Activated CD4-positive, alpha-beta T cell treated with anti-CD3 and anti-CD28 coated beads for 36 hours (primary cell): ENCODE measurements at regions not wholly inside any gene's neighbourhood (a gene's known extent, or its start where the extent isn't known, plus 50 kb on each side); places are given as distances from the start of the nearest gene placed in this dataset.
"Not testable (repeated sequence)": the region's sequence is repeated elsewhere in the genome, so short reads cannot be mapped to it uniquely, and the experiment has no call there.

Experiments
- ATAC-seq: fragments of 200-7000 bp; cut with Tn5 transposase; one replicate; pipeline ENCODE4 v1.10.0; 2021; ENCODE audit warnings: mild to moderate bottlenecking, moderate library complexity
- CTCF ChIA-PET: fragments of 350-600 bp; sonication (Branson Sonifier 250); formaldehyde crosslinking; loops from one replicate; lab custom pipeline; 2021; ENCODE audit warnings: antibody characterized with exemption; lab: Charles Lee
- POLR2A ChIA-PET: fragments of 350-600 bp; sonication (Branson Sonifier 250); formaldehyde crosslinking; loops from one replicate; lab custom pipeline; 2021; ENCODE audit warnings: antibody characterized with exemption, inconsistent platforms; lab: Charles Lee
- DNase-seq: peaks from one replicate; pipeline ENCODE4 v3.0.0-alpha.2; 2020
- H3K27ac Mint-ChIP-seq: one replicate; pipeline ENCODE4 v1.8.0; 2021; ENCODE audit warnings: mixed read lengths
- H3K27me3 Mint-ChIP-seq: one replicate; pipeline ENCODE4 v1.8.0; 2021; ENCODE audit warnings: mixed read lengths
- H3K36me3 Mint-ChIP-seq: one replicate; pipeline ENCODE4 v1.8.0; 2021; ENCODE audit warnings: low read depth, mixed read lengths
- H3K4me1 Mint-ChIP-seq: one replicate; pipeline ENCODE4 v1.8.0; 2021; ENCODE audit warnings: mixed read lengths
- H3K4me3 Mint-ChIP-seq: one replicate; pipeline ENCODE4 v1.8.0; 2021; ENCODE audit warnings: mild to moderate bottlenecking, moderate library complexity, mixed read lengths
- H3K9me3 Mint-ChIP-seq: one replicate; pipeline ENCODE4 v1.8.0; 2021; ENCODE audit warnings: low read depth, mixed read lengths
- intact Hi-C, 2 experiments: fragments of 100-400 bp; cut with DNase I in 1 of 2; cut with micrococcal nuclease in 1 of 2; formaldehyde crosslinking; loops; one replicate each; pipeline versions ENCODE4 v1.14.2 to v1.15.1; 2022 to 2024; cut with DNase I, micrococcal nuclease

DNA sequence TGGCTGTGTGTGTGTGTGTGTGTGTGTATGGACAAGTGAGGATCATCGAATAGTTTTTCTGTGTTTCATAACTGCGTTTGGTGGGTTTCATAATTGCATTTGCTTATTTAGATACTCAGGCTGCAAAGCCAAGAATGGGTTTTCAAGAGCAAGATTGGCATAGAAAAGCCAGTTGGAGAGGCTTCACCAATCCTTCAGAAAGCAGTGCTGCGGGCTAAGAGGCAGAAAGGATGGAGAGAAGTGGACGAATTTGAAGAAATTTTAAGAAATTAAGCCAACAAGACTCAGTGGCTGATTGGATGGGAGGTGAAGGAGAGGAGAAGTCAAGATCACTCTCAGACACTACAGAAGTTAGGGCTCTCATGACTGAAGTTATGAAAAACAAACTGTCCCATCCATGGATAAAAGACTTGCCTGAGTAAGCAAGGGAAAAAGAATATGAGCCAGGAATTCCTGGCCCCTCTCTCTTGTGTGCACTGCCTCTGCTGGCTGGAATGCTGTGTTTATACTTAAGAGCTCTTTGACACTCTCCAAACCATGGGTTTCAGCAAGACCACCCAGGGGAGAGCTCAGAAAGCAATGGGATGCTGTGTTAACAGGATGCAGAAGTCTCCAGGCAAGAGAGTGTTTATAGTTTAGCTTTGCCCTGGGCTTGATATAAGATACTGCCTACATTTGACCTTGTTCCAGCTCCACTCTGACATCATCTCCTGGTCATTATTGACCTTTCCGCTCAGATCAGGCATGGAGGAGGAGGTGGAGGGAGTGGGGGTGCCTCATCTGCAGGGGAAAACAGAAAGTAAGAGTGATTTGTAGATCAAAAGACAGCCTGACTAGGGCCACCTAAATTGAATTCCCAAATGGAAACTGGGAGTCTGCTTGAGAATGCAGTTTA, 232.0 kb upstream of the PLXNA2 start:
- intact Hi-C loops: no loop called here
- no peaks in the 10 kb centered on the region for H3K4me1 Mint-ChIP-seq
- H3K4me3 Mint-ChIP-seq: no peak overlapping the region
- POLR2A ChIA-PET: no interaction called here
- CTCF ChIA-PET: no interaction called here
- H3K36me3 Mint-ChIP-seq: no peaks in the 10 kb centered on the region
- DNase-seq: no peak
- ATAC-seq: no peak
- no peaks in the 10 kb centered on the region for H3K9me3 Mint-ChIP-seq
- H3K27me3 Mint-ChIP-seq: peaks cover 10% of the 10 kb centered on the region
- no peak overlapping the region for H3K27ac Mint-ChIP-seq

- Mint-ChIP-seq H3K27me3 (peaks cover 10% of the 10 kb centered on the region), H3K36me3 (no peaks in the 10 kb centered on the region), H3K4me1 (no peaks in the 10 kb centered on the region), H3K4me3 (no peak overlapping the region), H3K9me3 (no peaks in the 10 kb centered on the region), H3K27ac (no peak overlapping the region)
- ATAC-seq (no peak), DNase-seq (no peak)
- intact Hi-C loops: no loop called here
- POLR2A ChIA-PET: no interaction called here
- CTCF ChIA-PET: no interaction called here
These were observed 232.6 kb upstream of the PLXNA2 start for GRCh38 chr1:208476846-208477170.

GRCh38 chr1:208479435-208479834, 235.3 kb upstream of the PLXNA2 start:
- no peaks in the 10 kb centered on the region for H3K4me1 Mint-ChIP-seq
- no peak overlapping the region for H3K4me3 Mint-ChIP-seq
- H3K27ac Mint-ChIP-seq: no peak overlapping the region
- POLR2A ChIA-PET: no interaction called here
- peaks cover 6% of the 10 kb centered on the region for H3K27me3 Mint-ChIP-seq
- no peaks in the 10 kb centered on the region for H3K9me3 Mint-ChIP-seq
- DNase-seq: no peak
- ATAC-seq: no peak
- no peaks in the 10 kb centered on the region for H3K36me3 Mint-ChIP-seq
- intact Hi-C loops: no loop called here
- CTCF ChIA-PET: no interaction called here

- H3K4me1 Mint-ChIP-seq: no peaks in the 10 kb centered on the region
- H3K27me3 Mint-ChIP-seq: peaks cover 4% of the 10 kb centered on the region
- no peaks in the 10 kb centered on the region for H3K36me3 Mint-ChIP-seq
- ChIA-PET CTCF (no interaction called here), POLR2A (interaction anchor here (0.6 kb wide), 1 partner anchor 562 kb away, joined by 4 read pairs; no protein-coding TSS in a partner anchor)
- no peak overlapping the region for H3K4me3 Mint-ChIP-seq
- H3K27ac Mint-ChIP-seq: no peak overlapping the region
- intact Hi-C loops: no loop called here
- H3K9me3 Mint-ChIP-seq: no peaks in the 10 kb centered on the region
- ATAC-seq (no peak), DNase-seq (no peak)
These were observed 241.3 kb upstream of the PLXNA2 start for GRCh38 chr1:208485512-208485911.

- H3K9me3 Mint-ChIP-seq: no peaks in the 10 kb centered on the region
- H3K36me3 Mint-ChIP-seq: no peaks in the 10 kb centered on the region
- no peak overlapping the region for H3K4me3 Mint-ChIP-seq
- intact Hi-C loops: no loop called here
- no peaks in the 10 kb centered on the region for H3K4me1 Mint-ChIP-seq
- no peak overlapping the region for H3K27ac Mint-ChIP-seq
- ChIA-PET POLR2A (no interaction called here), CTCF (no interaction called here)
- no peak for DNase-seq
- peaks cover 4% of the 10 kb centered on the region for H3K27me3 Mint-ChIP-seq
- ATAC-seq: no peak
These were observed 242.5 kb upstream of the PLXNA2 start for GRCh38 chr1:208486677-208487076.

GRCh38 chr1:208488432-208488831, 244.2 kb upstream of the PLXNA2 start:
- H3K9me3 Mint-ChIP-seq, H3K27me3 Mint-ChIP-seq, POLR2A ChIA-PET, H3K4me3 Mint-ChIP-seq, H3K27ac Mint-ChIP-seq, intact Hi-C loops, DNase-seq, ATAC-seq, H3K36me3 Mint-ChIP-seq, H3K4me1 Mint-ChIP-seq, CTCF ChIA-PET: not testable (repeated sequence)

DNA sequence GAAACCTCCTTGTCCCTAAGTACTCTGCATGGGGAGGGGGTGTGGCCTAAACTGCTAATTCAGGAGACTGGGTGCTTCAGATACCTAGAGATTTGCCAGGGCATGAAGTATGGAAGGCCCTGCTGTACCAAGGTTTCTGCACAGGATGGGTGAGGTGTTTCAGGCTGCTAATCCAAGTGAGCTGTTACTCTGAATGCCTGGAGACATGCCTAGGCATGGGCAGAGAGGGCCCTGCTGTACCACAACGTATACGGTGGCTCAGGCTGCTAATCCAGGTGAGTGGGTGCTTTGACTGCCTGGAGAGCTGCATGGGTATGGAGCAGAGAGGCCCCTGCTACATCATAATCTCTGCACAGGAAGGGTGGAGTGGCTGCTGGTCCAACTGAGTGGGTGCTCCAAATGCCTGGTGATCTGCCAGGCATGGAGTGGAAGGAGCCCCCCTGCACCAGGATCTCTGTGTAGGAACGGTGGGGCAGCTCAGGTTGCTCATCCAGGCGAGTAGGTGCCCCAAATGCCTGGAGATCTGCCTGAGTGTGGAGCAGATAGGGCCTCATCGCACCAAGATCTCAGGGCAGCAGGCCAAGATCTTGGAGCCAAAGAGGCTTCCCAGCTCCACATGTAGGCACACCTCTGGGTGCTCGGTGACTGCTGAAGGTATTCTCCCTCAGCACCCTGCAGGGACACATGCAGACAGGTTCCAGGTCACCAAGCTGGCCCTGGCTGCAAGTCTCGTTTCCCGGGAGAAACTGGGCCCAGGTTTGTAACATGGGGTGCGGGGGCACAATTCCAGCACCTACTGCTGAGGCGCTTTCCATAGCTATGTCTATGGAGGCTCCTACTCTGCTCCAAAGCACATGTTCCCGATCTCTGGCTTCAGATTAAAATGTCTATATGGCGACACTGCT, 252.5 kb upstream of the PLXNA2 start:
- DNase-seq (no peak), ATAC-seq (no peak)
- Mint-ChIP-seq H3K27me3 (peaks cover 15% of the 10 kb centered on the region), H3K36me3 (no peaks in the 10 kb centered on the region), H3K4me3 (no peak overlapping the region), H3K4me1 (no peaks in the 10 kb centered on the region), H3K9me3 (no peaks in the 10 kb centered on the region), H3K27ac (no peak overlapping the region)
- POLR2A ChIA-PET: no interaction called here
- intact Hi-C loops: no loop called here
- CTCF ChIA-PET: interaction anchor here (1.0 kb wide), 1 partner anchor 155 kb away, joined by 3 read pairs; no protein-coding TSS in a partner anchor

DNA sequence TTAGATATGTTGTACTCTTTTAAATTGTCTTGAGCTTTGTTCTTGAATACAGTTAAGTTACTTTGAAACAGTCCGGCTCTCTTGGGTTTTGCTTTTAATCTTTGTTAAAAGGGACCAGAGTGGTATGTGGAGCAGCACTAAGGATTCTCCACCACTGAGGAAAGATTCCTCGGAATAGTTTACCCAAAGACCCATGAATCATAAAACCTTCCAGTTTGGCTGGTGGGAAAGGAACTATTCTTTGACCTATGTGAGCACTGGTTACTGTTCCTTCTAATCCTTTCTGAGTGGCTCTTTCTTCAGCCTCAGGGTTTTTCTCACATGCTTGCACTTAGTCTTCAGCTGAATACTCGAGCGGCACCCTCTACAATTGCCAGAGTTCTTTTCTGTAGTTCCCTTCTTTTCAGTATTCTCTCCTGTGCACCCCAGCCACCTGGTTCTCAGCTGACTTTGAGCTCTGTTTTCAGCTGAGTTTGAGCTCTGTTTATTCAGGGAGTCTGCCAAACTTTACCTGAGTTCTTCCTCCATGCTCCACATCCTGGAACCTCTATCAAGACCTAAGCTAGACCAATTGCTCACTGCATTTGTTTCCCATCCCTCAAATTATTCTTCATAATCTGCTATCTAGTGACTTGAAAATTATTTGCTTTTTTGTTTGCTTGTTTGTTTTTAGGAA, 253.8 kb upstream of the PLXNA2 start:
- Mint-ChIP-seq H3K27ac (no peak overlapping the region), H3K4me1 (no peaks in the 10 kb centered on the region), H3K36me3 (no peaks in the 10 kb centered on the region), H3K4me3 (no peak overlapping the region), H3K9me3 (no peaks in the 10 kb centered on the region), H3K27me3 (peaks cover 15% of the 10 kb centered on the region)
- no peak for DNase-seq
- ChIA-PET CTCF (interaction anchor here (0.8 kb wide), 1 partner anchor 158 kb away, joined by 3 read pairs; no protein-coding TSS in a partner anchor), POLR2A (no interaction called here)
- ATAC-seq: no peak
- intact Hi-C loops: no loop called here

GRCh38 chr1:208499026-208499425, 254.8 kb upstream of the PLXNA2 start:
- no peak for DNase-seq
- Mint-ChIP-seq H3K4me3 (no peak overlapping the region), H3K36me3 (no peaks in the 10 kb centered on the region), H3K27ac (no peak overlapping the region), H3K9me3 (no peaks in the 10 kb centered on the region), H3K27me3 (peaks cover 15% of the 10 kb centered on the region), H3K4me1 (no peaks in the 10 kb centered on the region)
- ATAC-seq: no peak
- CTCF ChIA-PET: no interaction called here
- intact Hi-C loops: no loop called here
- POLR2A ChIA-PET: no interaction called here

GRCh38 chr1:208499601-208500000, 255.4 kb upstream of the PLXNA2 start:
- Mint-ChIP-seq H3K4me3 (no peak overlapping the region), H3K36me3 (no peaks in the 10 kb centered on the region), H3K9me3 (no peaks in the 10 kb centered on the region), H3K27me3 (peaks cover 14% of the 10 kb centered on the region), H3K4me1 (no peaks in the 10 kb centered on the region), H3K27ac (no peak overlapping the region)
- no peak for ATAC-seq
- DNase-seq: no peak
- intact Hi-C loops: no loop called here
- ChIA-PET CTCF (interaction anchor here (0.6 kb wide), 1 partner anchor 367 kb away, joined by 3 read pairs; no protein-coding TSS in a partner anchor), POLR2A (no interaction called here)

- Mint-ChIP-seq H3K27ac (no peak overlapping the region), H3K9me3 (no peaks in the 10 kb centered on the region), H3K27me3 (peaks cover 15% of the 10 kb centered on the region), H3K4me1 (no peaks in the 10 kb centered on the region), H3K4me3 (no peak overlapping the region), H3K36me3 (no peaks in the 10 kb centered on the region)
- CTCF ChIA-PET: interaction anchor here (0.6 kb wide), 1 partner anchor 368 kb away, joined by 3 read pairs; no protein-coding TSS in a partner anchor
- POLR2A ChIA-PET: no interaction called here
- intact Hi-C loops: no loop called here
- DNase-seq (no peak), ATAC-seq (no peak)
These were observed 256.2 kb upstream of the PLXNA2 start for GRCh38 chr1:208500375-208500774.
